GM10248 (cell line): ENCODE measurements at regions not wholly inside any gene's neighbourhood (a gene's known extent, or its start where the extent isn't known, plus 50 kb on each side); places are given as distances from the start of the nearest gene placed in this dataset.
"Not testable (repeated sequence)": the region's sequence is repeated elsewhere in the genome, so short reads cannot be mapped to it uniquely, and the experiment has no call there.

Experiments used
- CTCF ChIA-PET: fragments of 300-600 bp; sonication (Branson Sonifier 250); formaldehyde crosslinking; extraction: SDS; loops from one replicate; lab custom pipeline; 2021; ENCODE audit warnings: antibody characterized with exemption; lab: Yijun Ruan, JAX
- POLR2A ChIA-PET: fragments of 350-650 bp; sonication (Branson Sonifier 250); formaldehyde crosslinking; extraction: SDS; loops from one replicate; lab custom pipeline; 2020; ENCODE audit warnings: antibody characterized with exemption; lab: Yijun Ruan, JAX
- DNase-seq: peaks from one replicate; pipeline ENCODE4 v3.0.0; 2012; ENCODE audit errors: extremely low spot score
- TF ChIP-seq, protein P1 (sequence below): IDR thresholded peaks from 2 replicates; pipeline ENCODE4 v1.5.1; 2012; ENCODE audit warnings: mild to moderate bottlenecking, low read depth; ENCODE audit errors: extremely low read depth, missing control alignments, control extremely low read depth

DNA sequence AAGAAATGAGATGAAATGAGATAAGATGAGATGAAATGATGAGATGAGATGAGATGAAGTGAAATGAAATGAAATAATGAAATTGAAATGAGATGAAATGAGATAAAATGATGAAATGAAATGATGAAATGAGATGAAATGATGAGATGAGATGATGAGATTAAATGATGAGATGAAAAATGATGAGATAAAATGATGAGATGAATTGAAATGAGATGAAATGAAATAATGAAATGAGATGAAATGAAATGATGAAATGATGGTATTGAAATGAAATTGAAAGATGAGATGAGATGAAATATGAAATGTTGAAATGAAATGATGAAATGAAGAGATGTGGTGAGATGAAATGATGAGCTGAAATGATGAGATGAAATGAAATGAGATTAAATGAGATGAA is 231.0 kb downstream of the GOLGA6L6 start:
- TF ChIP-seq, protein P1, sequence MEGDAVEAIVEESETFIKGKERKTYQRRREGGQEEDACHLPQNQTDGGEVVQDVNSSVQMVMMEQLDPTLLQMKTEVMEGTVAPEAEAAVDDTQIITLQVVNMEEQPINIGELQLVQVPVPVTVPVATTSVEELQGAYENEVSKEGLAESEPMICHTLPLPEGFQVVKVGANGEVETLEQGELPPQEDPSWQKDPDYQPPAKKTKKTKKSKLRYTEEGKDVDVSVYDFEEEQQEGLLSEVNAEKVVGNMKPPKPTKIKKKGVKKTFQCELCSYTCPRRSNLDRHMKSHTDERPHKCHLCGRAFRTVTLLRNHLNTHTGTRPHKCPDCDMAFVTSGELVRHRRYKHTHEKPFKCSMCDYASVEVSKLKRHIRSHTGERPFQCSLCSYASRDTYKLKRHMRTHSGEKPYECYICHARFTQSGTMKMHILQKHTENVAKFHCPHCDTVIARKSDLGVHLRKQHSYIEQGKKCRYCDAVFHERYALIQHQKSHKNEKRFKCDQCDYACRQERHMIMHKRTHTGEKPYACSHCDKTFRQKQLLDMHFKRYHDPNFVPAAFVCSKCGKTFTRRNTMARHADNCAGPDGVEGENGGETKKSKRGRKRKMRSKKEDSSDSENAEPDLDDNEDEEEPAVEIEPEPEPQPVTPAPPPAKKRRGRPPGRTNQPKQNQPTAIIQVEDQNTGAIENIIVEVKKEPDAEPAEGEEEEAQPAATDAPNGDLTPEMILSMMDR: no peak
- ChIA-PET POLR2A (no interaction called here), CTCF (interaction anchor here (0.9 kb wide), 1 partner anchor 13 kb away, joined by 3 read pairs; no protein-coding TSS in a partner anchor)
- no peak for DNase-seq

- DNase-seq, CTCF ChIA-PET, POLR2A ChIA-PET: not testable (repeated sequence)
These were observed 231.6 kb downstream of the GOLGA6L6 start for GRCh38 chr15:20309966-20310365.

GRCh38 chr15:20309395-20309794 is 232.2 kb downstream of the GOLGA6L6 start:
- DNase-seq, CTCF ChIA-PET, POLR2A ChIA-PET: not testable (repeated sequence)

DNA sequence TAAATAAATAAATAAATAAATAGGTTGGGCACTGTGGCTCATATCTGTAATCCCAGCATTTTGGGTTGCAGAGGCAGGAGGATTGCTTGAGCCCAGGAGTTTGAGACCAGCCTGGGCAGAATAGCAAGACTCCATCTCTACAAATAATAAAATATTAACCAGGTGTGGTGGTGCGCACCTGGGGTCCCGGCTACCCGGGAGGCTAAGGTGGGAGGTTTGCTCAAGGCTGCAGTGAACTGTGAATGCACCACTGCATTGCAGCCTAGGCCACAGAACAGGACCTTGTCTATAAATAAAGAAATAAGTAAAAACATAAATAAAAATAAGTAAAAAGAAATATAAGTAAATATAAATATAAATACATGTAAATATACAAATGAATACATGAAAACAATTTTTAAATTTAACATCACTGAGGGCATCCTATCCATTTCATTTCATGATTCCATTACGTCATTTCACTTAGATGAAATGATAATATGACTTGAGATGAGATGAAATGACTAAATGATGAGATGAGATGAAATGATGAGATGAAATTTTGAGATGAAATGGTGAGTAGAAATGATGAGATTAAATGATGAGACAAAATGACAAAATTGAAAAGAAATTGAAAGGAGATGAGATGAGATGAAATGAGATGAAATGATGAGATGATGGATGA is 233.4 kb downstream of the GOLGA6L6 start:
- POLR2A ChIA-PET, DNase-seq, CTCF ChIA-PET: not testable (repeated sequence)

DNA sequence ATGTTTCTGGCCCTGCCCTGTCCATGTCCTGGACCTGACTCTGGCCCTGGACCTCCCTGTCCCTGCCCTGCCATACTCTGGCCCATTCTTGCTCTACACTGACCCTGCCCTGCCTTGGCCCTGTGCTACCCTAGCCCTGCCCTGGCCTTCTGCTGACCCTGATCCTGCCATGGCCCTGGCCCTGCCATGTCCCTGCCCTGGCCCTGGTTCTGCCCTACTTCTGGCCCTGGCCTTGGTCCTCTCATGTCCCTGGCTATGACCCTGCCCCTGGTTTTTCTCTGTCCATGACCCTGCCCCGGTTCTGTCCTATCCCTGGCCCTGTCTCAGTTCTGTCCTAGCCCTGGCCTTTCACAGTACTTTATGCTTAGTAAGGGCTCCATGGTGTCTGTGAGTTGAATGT is 234.5 kb downstream of the GOLGA6L6 start:
- DNase-seq, POLR2A ChIA-PET: not testable (repeated sequence)

GRCh38 chr15:20306497-20307106 is 235.0 kb downstream of the GOLGA6L6 start:
- POLR2A ChIA-PET, CTCF ChIA-PET: not testable (repeated sequence)
- peak; percentile 1 for DNase-seq

More for the DNA sequence above, 234.5 kb downstream of the GOLGA6L6 start:
- CTCF ChIA-PET: not testable (repeated sequence)

DNA sequence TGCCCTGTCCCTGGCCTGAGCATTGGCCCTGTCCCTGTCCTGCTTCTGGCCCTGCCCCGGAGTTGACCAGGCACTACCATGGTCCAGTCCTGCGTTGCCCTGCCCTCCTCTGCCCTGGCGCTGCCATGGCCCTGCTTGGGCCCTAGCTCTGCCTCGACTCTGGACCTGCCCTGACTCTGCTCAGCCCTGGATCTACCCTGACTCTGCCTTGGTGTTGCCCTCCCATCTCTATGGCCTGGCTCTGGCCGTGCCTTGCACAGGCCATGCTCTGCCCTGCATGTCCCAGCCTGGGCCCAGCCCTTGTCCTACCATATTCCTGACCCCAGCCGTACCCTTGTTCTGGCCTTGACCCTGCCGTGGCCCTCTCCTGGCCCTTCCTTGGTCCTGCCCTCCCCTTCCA is 235.7 kb downstream of the GOLGA6L6 start:
- CTCF ChIA-PET, POLR2A ChIA-PET, DNase-seq: not testable (repeated sequence)

- POLR2A ChIA-PET, CTCF ChIA-PET, DNase-seq: not testable (repeated sequence)
These were observed 236.6 kb downstream of the GOLGA6L6 start for GRCh38 chr15:20305015-20305465.

GRCh38 chr15:20304282-20305014 is 237.2 kb downstream of the GOLGA6L6 start:
- CTCF ChIA-PET, POLR2A ChIA-PET, DNase-seq: not testable (repeated sequence)

DNA sequence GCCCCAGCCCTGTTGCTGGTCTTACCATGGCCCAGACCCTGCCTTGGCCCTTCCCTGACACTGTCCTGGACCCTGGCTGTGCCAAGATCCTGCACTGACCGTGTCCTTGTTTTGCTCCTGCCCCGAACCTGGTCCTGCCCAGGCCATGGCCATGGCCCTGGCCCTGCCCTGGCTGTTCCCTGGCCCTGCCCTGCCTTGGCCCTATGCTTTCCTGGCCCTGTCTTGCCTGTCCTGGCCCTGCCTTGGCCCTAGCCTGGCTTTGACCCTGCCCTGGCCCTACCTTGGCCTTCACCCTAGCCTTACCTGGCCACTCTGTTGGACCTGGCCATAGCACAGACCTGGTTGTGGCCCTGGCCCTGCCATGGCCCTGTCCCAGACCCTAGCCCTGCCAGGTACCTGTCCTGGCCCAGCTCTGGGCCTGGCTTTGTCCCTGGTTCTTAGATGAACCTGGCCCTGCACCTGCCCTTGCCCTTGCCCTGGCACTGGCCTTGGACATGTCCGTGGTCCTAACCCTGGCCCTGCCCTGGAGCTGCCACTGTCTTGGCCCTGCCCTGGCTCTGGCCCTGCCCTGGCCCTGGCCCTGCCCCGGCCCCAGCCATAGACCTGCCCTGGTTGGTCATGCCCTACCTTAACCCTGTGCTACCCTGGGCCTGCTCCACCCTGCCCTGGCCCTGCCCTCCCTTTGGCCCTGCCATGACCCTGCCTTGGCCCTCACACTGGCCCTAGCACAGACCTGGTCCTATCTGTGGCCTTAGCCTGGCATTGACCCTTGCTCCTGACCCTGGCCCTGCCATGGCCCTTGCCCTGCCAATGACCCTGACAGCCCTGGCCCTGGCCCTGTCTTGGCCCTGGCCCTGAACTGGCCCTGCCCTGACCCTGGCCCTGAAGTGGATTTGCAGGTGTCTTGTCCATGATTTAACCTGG is 238.1 kb downstream of the GOLGA6L6 start:
- POLR2A ChIA-PET, CTCF ChIA-PET, DNase-seq: not testable (repeated sequence)

- DNase-seq: peak; percentile 0
- POLR2A ChIA-PET, CTCF ChIA-PET: not testable (repeated sequence)
These were observed 239.2 kb downstream of the GOLGA6L6 start for GRCh38 chr15:20302141-20303069.

DNA sequence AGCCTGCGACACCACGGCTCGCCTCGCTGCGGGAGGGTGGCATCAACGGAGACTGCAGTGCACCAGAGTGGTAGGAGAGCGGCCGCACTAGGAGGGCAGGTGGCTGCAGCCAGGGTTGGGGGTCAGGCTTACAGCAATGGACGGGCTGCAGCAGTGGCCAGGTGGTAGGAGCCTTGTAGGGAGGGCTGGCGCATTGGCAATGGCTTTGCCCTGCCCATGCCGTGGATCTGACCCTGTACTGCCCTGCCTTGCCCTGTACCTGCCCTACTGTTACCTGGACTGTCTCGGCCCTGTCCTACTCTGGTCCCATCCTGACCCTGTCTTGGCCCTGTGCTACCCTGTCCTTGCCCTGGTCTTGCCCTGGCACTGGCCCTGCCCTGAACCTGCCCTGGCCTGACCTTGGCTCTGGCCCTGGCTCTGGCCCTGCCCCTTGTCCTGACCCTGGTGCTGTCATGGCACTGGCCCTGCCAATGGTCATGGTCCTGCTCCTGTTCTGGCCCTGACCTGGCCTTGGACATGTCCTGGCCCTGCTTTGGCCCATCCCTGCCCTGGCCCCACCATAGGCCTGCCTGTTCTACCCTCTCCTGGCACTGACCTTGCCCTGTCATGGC is 240.0 kb downstream of the GOLGA6L6 start:
- DNase-seq, POLR2A ChIA-PET, CTCF ChIA-PET: not testable (repeated sequence)

GRCh38 chr15:20301041-20301390 is 240.6 kb downstream of the GOLGA6L6 start:
- DNase-seq, CTCF ChIA-PET, POLR2A ChIA-PET: not testable (repeated sequence)

- CTCF ChIA-PET, POLR2A ChIA-PET: not testable (repeated sequence)
- peak; percentile 1 for DNase-seq
These were observed 241.1 kb downstream of the GOLGA6L6 start for GRCh38 chr15:20300351-20301040.
